Neural progenitor cell (in vitro differentiated cells): ENCODE measurements at regions not wholly inside any gene's neighbourhood (a gene's known extent, or its start where the extent isn't known, plus 50 kb on each side); places are given as distances from the start of the nearest gene placed in this dataset.

Source experiments
- CTCF ChIP-seq: fragments of 200-600 bp; sonication (generic); IDR thresholded peaks from 2 replicates; pipeline ENCODE4 v1.5.1; 2017; ENCODE audit warnings: antibody characterized with exemption, mild to moderate bottlenecking
- EZH2phosphoT487 ChIP-seq: fragments of 200-600 bp; sonication (generic); IDR thresholded peaks from 2 replicates; pipeline ENCODE4 v1.6.1; 2017; ENCODE audit warnings: antibody characterized with exemption

- TF ChIP-seq CTCF (no peak), EZH2phosphoT487 (no peak)
These were observed 82.2 kb upstream of the MAN1A1 start for GRCh38 chr6:119431799-119432198.
